ENCODE measurements at regions not wholly inside any gene's neighbourhood (a gene's known extent, or its start where the extent isn't known, plus 50 kb on each side); places are given as distances from the start of the nearest gene placed in this dataset.

DNA sequence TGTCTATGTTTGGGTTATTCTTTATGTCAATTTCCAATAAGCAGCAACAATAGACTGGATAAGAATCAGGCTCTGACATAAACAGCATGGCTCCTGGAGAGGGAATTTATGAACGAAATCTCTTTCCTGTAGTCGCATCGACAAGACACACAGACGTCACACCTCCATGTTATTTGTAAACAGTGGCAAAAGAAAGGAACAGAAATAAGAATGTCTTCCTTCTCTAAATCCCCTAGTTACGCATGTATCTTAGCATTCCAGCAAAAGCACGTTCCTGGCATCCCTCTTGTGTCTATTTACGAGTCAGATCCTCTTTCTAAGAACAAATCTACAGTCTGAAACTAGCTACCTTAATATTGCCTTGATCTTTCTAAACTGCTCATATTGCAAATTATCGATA, 559.1 kb upstream of the JAG1 start:
- TF ChIP-seq, protein P1, sequence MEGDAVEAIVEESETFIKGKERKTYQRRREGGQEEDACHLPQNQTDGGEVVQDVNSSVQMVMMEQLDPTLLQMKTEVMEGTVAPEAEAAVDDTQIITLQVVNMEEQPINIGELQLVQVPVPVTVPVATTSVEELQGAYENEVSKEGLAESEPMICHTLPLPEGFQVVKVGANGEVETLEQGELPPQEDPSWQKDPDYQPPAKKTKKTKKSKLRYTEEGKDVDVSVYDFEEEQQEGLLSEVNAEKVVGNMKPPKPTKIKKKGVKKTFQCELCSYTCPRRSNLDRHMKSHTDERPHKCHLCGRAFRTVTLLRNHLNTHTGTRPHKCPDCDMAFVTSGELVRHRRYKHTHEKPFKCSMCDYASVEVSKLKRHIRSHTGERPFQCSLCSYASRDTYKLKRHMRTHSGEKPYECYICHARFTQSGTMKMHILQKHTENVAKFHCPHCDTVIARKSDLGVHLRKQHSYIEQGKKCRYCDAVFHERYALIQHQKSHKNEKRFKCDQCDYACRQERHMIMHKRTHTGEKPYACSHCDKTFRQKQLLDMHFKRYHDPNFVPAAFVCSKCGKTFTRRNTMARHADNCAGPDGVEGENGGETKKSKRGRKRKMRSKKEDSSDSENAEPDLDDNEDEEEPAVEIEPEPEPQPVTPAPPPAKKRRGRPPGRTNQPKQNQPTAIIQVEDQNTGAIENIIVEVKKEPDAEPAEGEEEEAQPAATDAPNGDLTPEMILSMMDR (conservative IDR thresholded peaks at IDR 0.05 in 1 of 2, IDR thresholded peaks at IDR 0.05 in 1 of 2; ENCODE audit: extremely low read depth in 1 of 2, insufficient read depth in 1 of 2, low read depth in 1 of 2, low read length in 2 of 2) = no peak
- no peak for TF ChIP-seq EZH2 (IDR thresholded peaks at IDR 0.05; ENCODE audit: borderline replicate concordance, low read length)

All from mammary epithelial cell (primary cell).